Activated naive CD8-positive, alpha-beta T cell treated with anti-CD3 and anti-CD28 coated beads, Interleukin-2, amount 10 ng/mL, durations not matched to agents 7 days and 5 days (primary cell): ENCODE measurements at regions not wholly inside any gene's neighbourhood (a gene's known extent, or its start where the extent isn't known, plus 50 kb on each side); places are given as distances from the start of the nearest gene placed in this dataset.
"Not testable (repeated sequence)": the region's sequence is repeated elsewhere in the genome, so short reads cannot be mapped to it uniquely, and the experiment has no call there.

Experiments used
- ATAC-seq: fragments of 150-1000 bp; cut with Tn5 transposase; one replicate; pipeline ENCODE4 v1.10.0; 2021; ENCODE audit warnings: low read depth, moderate library complexity
- POLR2A ChIA-PET: fragments of 350-600 bp; sonication (Branson Sonifier 250); formaldehyde crosslinking; loops from one replicate; lab custom pipeline; 2021; ENCODE audit warnings: antibody characterized with exemption; lab: Charles Lee
- DNase-seq: peaks from one replicate; pipeline ENCODE4 v3.0.0; 2021
- H3K27ac Mint-ChIP-seq: one replicate; pipeline ENCODE4 v1.8.0; 2022; ENCODE audit warnings: mild to moderate bottlenecking, mixed read lengths
- H3K27me3 Mint-ChIP-seq: one replicate; pipeline ENCODE4 v1.8.0; 2022; ENCODE audit warnings: mild to moderate bottlenecking, moderate library complexity, mixed read lengths
- H3K36me3 Mint-ChIP-seq: one replicate; pipeline ENCODE4 v1.8.0; 2021; ENCODE audit warnings: mild to moderate bottlenecking, mixed read lengths
- H3K4me1 Mint-ChIP-seq: one replicate; pipeline ENCODE4 v1.8.0; 2021; ENCODE audit warnings: mixed read lengths
- H3K4me3 Mint-ChIP-seq: one replicate; pipeline ENCODE4 v1.8.0; 2022; ENCODE audit warnings: mild to moderate bottlenecking, moderate library complexity, mixed read lengths
- H3K9me3 Mint-ChIP-seq: one replicate; pipeline ENCODE4 v1.8.0; 2021; ENCODE audit warnings: mixed read lengths

- Mint-ChIP-seq H3K9me3 (peaks cover 1% of the 10 kb centered on the region), H3K27me3 (no peaks in the 10 kb centered on the region), H3K4me3 (no peak overlapping the region), H3K4me1 (peaks cover 5% of the 10 kb centered on the region), H3K27ac (no peak overlapping the region), H3K36me3 (no peaks in the 10 kb centered on the region)
- POLR2A ChIA-PET = no interaction called here
- no peak for ATAC-seq
- no peak for DNase-seq
These were observed 495.2 kb upstream of the TBL1XR1 start for GRCh38 chr3:177692304-177692975.

GRCh38 chr3:177693616-177694264 is 496.5 kb upstream of the TBL1XR1 start:
- Mint-ChIP-seq H3K36me3 (no peaks in the 10 kb centered on the region), H3K27ac (no peak overlapping the region), H3K4me3 (no peak overlapping the region), H3K4me1 (peaks cover 3% of the 10 kb centered on the region), H3K27me3 (no peaks in the 10 kb centered on the region), H3K9me3 (peaks cover 1% of the 10 kb centered on the region)
- ATAC-seq = no peak
- no peak for DNase-seq
- POLR2A ChIA-PET = no interaction called here

DNA sequence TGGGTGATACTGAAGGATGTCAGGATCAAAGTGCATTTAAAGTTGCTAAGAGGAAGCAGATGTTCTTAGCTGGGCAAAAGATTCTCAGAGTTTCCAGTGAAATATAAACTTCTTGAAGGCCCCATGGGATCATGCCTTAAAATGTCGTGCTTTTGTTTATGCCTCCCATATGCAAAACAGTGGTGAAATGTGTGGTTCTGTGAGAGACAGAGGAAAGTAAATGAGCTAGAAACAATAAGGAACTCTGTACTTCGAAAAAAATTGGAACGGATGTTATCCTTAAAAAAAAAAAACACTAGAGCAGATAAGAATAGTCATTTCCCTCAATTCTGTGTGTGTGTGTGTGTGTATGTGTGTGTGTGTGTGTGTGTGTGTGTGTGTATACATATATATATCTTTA is 497.0 kb upstream of the TBL1XR1 start:
- Mint-ChIP-seq H3K4me1 (peaks cover 3% of the 10 kb centered on the region), H3K4me3 (no peak overlapping the region), H3K27me3 (no peaks in the 10 kb centered on the region), H3K27ac (no peak overlapping the region), H3K36me3 (no peaks in the 10 kb centered on the region), H3K9me3 (peaks cover 2% of the 10 kb centered on the region)
- no peak for ATAC-seq
- POLR2A ChIA-PET = no interaction called here
- no peak for DNase-seq

- Mint-ChIP-seq H3K4me1 (peaks cover 3% of the 10 kb centered on the region), H3K27ac (no peak overlapping the region), H3K9me3 (peaks cover 3% of the 10 kb centered on the region), H3K27me3 (no peaks in the 10 kb centered on the region), H3K4me3 (no peak overlapping the region), H3K36me3 (no peaks in the 10 kb centered on the region)
- POLR2A ChIA-PET = no interaction called here
- DNase-seq = no peak
- no peak for ATAC-seq
These were observed 497.7 kb upstream of the TBL1XR1 start for GRCh38 chr3:177694951-177695350.

DNA sequence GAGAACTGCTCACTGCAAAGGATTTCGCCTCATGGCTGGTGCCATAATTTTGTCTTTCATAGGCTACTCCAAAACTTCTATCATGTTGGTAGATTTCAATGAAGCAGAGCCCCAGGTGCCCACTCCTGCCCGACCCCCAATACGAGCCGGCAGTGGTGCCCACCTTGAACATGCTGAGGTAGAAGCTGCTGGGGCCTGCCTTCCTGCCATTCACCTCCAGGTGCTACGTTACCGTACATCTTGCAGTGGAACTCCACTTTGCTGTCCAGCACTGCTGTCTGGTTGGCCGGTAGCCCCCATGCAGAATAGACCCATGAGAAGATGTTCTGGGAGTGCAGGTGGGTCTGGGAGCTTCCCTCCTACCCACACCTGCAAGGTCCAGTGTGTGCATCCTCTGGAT is 502.8 kb upstream of the TBL1XR1 start:
- Mint-ChIP-seq H3K4me3 (no peak overlapping the region), H3K4me1 (no peaks in the 10 kb centered on the region), H3K27ac (no peak overlapping the region), H3K9me3 (peaks cover 3% of the 10 kb centered on the region), H3K27me3 (no peaks in the 10 kb centered on the region), H3K36me3 (no peaks in the 10 kb centered on the region)
- DNase-seq (no peak), ATAC-seq (no peak)
- POLR2A ChIA-PET = no interaction called here

DNA sequence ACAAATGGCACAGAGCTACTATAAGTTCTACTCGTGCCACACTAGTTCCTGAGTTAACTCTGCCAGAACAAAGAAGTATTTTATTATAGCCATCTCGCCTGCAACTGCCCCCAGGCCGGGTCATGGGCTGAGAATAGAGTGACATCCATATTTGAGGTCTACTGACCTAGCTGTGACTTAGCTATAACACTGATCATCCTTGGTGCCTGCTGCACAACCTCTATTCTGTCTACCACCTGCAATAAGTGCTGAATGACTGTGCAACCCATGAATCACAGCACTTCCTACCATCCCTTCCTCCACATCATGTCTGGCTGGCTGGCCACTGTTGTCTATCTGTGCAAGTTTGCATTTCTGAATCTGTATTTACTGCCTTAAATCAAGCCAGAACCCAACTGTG is 506.5 kb upstream of the TBL1XR1 start:
- Mint-ChIP-seq H3K9me3 (peaks cover 3% of the 10 kb centered on the region), H3K4me3 (no peak overlapping the region), H3K4me1 (no peaks in the 10 kb centered on the region), H3K27me3 (no peaks in the 10 kb centered on the region), H3K36me3 (no peaks in the 10 kb centered on the region), H3K27ac (no peak overlapping the region)
- ATAC-seq = no peak
- DNase-seq = no peak
- POLR2A ChIA-PET = no interaction called here

- DNase-seq (no peak), ATAC-seq (no peak)
- peaks cover 2% of the 10 kb centered on the region for H3K9me3 Mint-ChIP-seq
- H3K27me3 Mint-ChIP-seq = no peaks in the 10 kb centered on the region
- H3K4me3 Mint-ChIP-seq = no peak overlapping the region
- no peak overlapping the region for H3K27ac Mint-ChIP-seq
- H3K4me1 Mint-ChIP-seq = no peaks in the 10 kb centered on the region
- no peaks in the 10 kb centered on the region for H3K36me3 Mint-ChIP-seq
- POLR2A ChIA-PET = no interaction called here
These were observed 508.9 kb upstream of the TBL1XR1 start for GRCh38 chr3:177705976-177706823.

- H3K27ac Mint-ChIP-seq, POLR2A ChIA-PET, H3K4me3 Mint-ChIP-seq, H3K9me3 Mint-ChIP-seq, DNase-seq, H3K36me3 Mint-ChIP-seq, H3K4me1 Mint-ChIP-seq, ATAC-seq, H3K27me3 Mint-ChIP-seq: not testable (repeated sequence)
These were observed 512.2 kb upstream of the TBL1XR1 start for GRCh38 chr3:177709470-177709869.

- Mint-ChIP-seq H3K27me3 (no peaks in the 10 kb centered on the region), H3K4me1 (peaks cover 3% of the 10 kb centered on the region), H3K27ac (no peak overlapping the region), H3K36me3 (no peaks in the 10 kb centered on the region), H3K9me3 (peaks cover 2% of the 10 kb centered on the region), H3K4me3 (no peak overlapping the region)
- ATAC-seq (no peak), DNase-seq (no peak)
- POLR2A ChIA-PET = no interaction called here
These were observed 513.2 kb upstream of the TBL1XR1 start for GRCh38 chr3:177710506-177710905.

DNA sequence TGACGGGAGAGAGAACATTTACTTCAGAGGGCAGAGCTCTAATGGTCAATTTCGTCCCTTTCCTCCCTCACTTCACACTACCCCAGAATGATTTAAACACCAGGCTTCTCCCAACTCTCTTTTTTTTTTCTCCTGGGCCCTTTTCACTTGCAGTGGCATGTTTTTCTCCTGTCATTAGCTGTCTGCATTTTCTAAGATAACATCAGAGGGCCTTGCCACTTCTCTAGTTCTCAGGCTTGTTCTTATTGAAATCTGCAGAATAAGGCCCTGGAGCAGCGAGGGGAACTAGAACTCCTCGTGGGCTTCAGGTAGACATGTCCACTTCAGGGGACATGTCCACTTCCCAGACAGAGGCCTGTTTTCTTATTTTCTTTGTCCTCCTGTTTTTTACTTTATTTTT is 514.4 kb upstream of the TBL1XR1 start:
- DNase-seq = no peak
- H3K4me1 Mint-ChIP-seq = peaks cover 3% of the 10 kb centered on the region
- no peaks in the 10 kb centered on the region for H3K36me3 Mint-ChIP-seq
- H3K9me3 Mint-ChIP-seq = peaks cover 2% of the 10 kb centered on the region
- POLR2A ChIA-PET = no interaction called here
- H3K27me3 Mint-ChIP-seq = no peaks in the 10 kb centered on the region
- ATAC-seq = no peak
- no peak overlapping the region for H3K27ac Mint-ChIP-seq
- no peak overlapping the region for H3K4me3 Mint-ChIP-seq

DNA sequence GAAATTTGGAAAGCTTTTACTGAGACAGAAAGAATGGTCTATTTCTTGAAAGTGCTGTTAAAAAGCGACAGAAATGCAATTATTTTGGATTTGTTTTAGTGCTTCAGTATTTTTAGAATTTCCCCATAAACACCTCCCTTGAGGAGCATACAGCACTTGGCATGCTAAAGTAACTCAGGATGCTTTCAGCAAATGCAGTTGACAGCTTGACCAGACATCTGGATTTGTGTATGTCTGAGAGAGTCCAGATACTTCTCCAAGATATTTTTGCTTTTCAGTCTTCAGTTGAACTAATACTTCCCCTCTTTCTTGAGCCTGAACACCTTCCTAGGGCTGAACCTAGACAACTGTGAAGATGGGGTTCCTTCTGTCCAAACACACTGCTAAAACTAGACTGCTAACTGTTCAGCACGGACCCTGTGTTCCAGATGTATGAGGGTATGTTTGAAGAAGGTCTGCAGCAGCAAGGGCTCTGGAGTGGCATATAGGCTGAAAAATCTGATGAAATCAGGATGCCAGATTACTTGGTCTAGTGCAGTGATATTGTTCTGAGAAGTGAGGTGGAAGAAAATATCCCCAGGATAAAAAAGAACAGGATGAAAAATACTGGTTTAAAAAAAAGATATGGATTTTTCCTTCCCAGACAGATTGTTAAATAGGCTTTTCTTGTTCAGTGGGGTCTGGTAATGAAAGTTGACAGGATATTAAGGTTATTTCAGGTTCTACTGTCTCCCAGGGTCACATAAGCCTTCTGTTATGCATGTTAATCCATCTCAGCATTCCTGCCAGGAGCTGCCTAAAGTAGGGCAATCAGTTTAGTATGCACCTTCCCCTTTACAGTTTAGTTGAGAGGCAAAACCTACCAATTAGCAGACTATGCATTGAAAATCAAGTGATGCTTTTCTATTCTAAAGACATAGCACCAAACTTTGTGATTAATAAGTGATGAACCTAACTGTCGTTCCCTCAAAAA is 516.9 kb upstream of the TBL1XR1 start:
- POLR2A ChIA-PET = no interaction called here
- no peak for DNase-seq

GRCh38 chr3:177714945-177715344 is 517.7 kb upstream of the TBL1XR1 start:
- Mint-ChIP-seq H3K9me3 (peaks cover 3% of the 10 kb centered on the region), H3K4me3 (no peak overlapping the region), H3K4me1 (peaks cover 4% of the 10 kb centered on the region), H3K36me3 (no peaks in the 10 kb centered on the region), H3K27me3 (no peaks in the 10 kb centered on the region), H3K27ac (no peak overlapping the region)
- DNase-seq (no peak), ATAC-seq (no peak)
- POLR2A ChIA-PET = no interaction called here

More for the DNA sequence above, 516.9 kb upstream of the TBL1XR1 start:
- Mint-ChIP-seq H3K4me3 (no peak overlapping the region), H3K27ac (no peak overlapping the region), H3K4me1 (peaks cover 3% of the 10 kb centered on the region), H3K9me3 (peaks cover 1% of the 10 kb centered on the region), H3K27me3 (no peaks in the 10 kb centered on the region), H3K36me3 (no peaks in the 10 kb centered on the region)
- no peak for ATAC-seq

DNA sequence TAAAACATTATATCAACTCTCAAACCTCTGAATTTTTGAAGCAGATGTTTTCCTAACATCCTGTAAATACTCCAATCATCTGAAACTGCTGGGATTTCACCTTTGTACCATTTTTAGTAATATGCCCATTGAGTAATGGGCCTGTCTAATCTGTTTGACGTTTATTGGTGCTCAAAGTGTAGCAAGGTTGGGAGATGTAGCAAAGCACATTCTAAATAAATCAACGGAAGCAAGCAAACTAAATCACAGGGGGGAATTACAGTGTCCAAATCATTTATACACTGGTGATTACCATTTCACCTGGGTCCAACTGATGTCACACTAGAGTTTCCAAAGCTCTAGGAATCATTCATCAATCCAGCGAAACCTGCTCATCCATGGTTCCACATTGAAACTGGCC is 518.7 kb upstream of the TBL1XR1 start:
- DNase-seq (no peak), ATAC-seq (no peak)
- Mint-ChIP-seq H3K9me3 (peaks cover 5% of the 10 kb centered on the region), H3K36me3 (peaks cover 2% of the 10 kb centered on the region), H3K4me1 (peaks cover 4% of the 10 kb centered on the region), H3K27ac (no peak overlapping the region), H3K4me3 (no peak overlapping the region), H3K27me3 (no peaks in the 10 kb centered on the region)
- POLR2A ChIA-PET = no interaction called here
